Breast epithelium (tissue), 4 donors: ENCODE measurements at regions not wholly inside any gene's neighbourhood (a gene's known extent, or its start where the extent isn't known, plus 50 kb on each side); places are given as distances from the start of the nearest gene placed in this dataset.

Experiments used
- DNase-seq, 2 donors: peaks; one replicate each; pipeline ENCODE4 v3.0.0-alpha.2; 2019; ENCODE audit warnings: low spot score in 2 of 2
- H3K27ac ChIP-seq, 2 donors: fragments of 200-600 bp; sonication (generic) in 1 of 2; one replicate each; pipeline ENCODE4 v1.5.1; 2016 to 2019; ENCODE audit warnings: mild to moderate bottlenecking in 1 of 2
- H3K27me3 ChIP-seq, 2 donors: fragments of 200-600 bp; sonication (generic) in 1 of 2; one replicate each; pipeline versions ENCODE4 v1.5.1 to v1.6.0; 2017 to 2019; ENCODE audit warnings: control low read depth in 1 of 2, mild to moderate bottlenecking in 1 of 2
- H3K36me3 ChIP-seq: fragments of 200-600 bp; one replicate; pipeline ENCODE4 v1.5.1; 2019
- H3K4me1 ChIP-seq, 2 donors: fragments of 200-600 bp; sonication (generic); one replicate each; pipeline ENCODE4 v1.5.1; 2016 to 2019; ENCODE audit warnings: control low read depth in 1 of 2
- H3K4me3 ChIP-seq, 3 donors: fragments of 200-600 bp; sonication (generic); 1 replicate in 2 of 3; 2 replicates in 1 of 3; pipeline ENCODE4 v1.5.1; 2016 to 2019; ENCODE audit warnings: mild to moderate bottlenecking in 3 of 3, moderate library complexity in 2 of 3
- H3K9me3 ChIP-seq, 2 donors: fragments of 200-600 bp; sonication (generic) in 1 of 2; one replicate each; pipeline ENCODE4 v1.5.1; 2016 to 2019; ENCODE audit warnings: control low read depth in 1 of 2
- CTCF ChIP-seq, 3 donors: fragments of 450-650 bp; IDR thresholded peaks; one replicate each; pipeline ENCODE4 v1.5.1; 2016 to 2017; ENCODE audit warnings: antibody characterized with exemption in 3 of 3, mild to moderate bottlenecking in 3 of 3, moderate library complexity in 3 of 3
- POLR2A ChIP-seq: fragments of 450-650 bp; IDR thresholded peaks from one replicate; pipeline ENCODE4 v1.6.1; 2016; ENCODE audit warnings: antibody characterized with exemption, mild to moderate bottlenecking, moderate library complexity
- POLR2AphosphoS5 ChIP-seq, 3 donors: sonication (generic); formaldehyde crosslinking; IDR thresholded peaks; one replicate each; pipeline ENCODE4 v1.6.1; 2017; ENCODE audit warnings: antibody characterized with exemption in 3 of 3
- intact Hi-C: fragments of 100-400 bp; cut with DNase I; formaldehyde crosslinking; loops from one replicate; pipeline ENCODE4 v1.15.1; 2023; ENCODE audit warnings: low total_unique reads

- TF ChIP-seq CTCF (IDR thresholded peaks at IDR 0.05): no peak
- no peak for TF ChIP-seq POLR2AphosphoS5 (IDR thresholded peaks at IDR 0.05)
- TF ChIP-seq POLR2A: no peak
- no peaks in the 10 kb centered on the region for H3K4me1 ChIP-seq
- intact Hi-C loops: no loop called here
- no peaks in the 10 kb centered on the region for H3K36me3 ChIP-seq
- no peaks in the 10 kb centered on the region for H3K9me3 ChIP-seq
- no peak overlapping the region for H3K27ac ChIP-seq
- no peak for DNase-seq
- no peak overlapping the region for H3K4me3 ChIP-seq
- H3K27me3 ChIP-seq: no peaks in the 10 kb centered on the region
These were observed 72.0 kb upstream of the MAF start for GRCh38 chr16:79672524-79672923.

GRCh38 chr16:79668502-79668901 lies 68.0 kb upstream of the MAF start:
- intact Hi-C loops: no loop called here
- no peak overlapping the region for H3K27ac ChIP-seq
- H3K9me3 ChIP-seq: no peaks in the 10 kb centered on the region
- no peak overlapping the region for H3K4me3 ChIP-seq
- H3K27me3 ChIP-seq: no peaks in the 10 kb centered on the region
- TF ChIP-seq CTCF (IDR thresholded peaks at IDR 0.05): no peak
- no peak for DNase-seq
- H3K36me3 ChIP-seq: no peaks in the 10 kb centered on the region
- no peaks in the 10 kb centered on the region for H3K4me1 ChIP-seq

GRCh38 chr16:79665970-79666369 lies 65.4 kb upstream of the MAF start:
- Histone ChIP-seq H3K4me3 (no peak overlapping the region), H3K36me3 (no peaks in the 10 kb centered on the region), H3K9me3 (no peaks in the 10 kb centered on the region), H3K27ac (no peak overlapping the region), H3K4me1 (no peaks in the 10 kb centered on the region), H3K27me3 (no peaks in the 10 kb centered on the region)
- TF ChIP-seq POLR2A (no peak), POLR2AphosphoS5 (IDR thresholded peaks at IDR 0.05) (no peak)
- intact Hi-C loops: no loop called here
- no peak for DNase-seq

GRCh38 chr16:79664407-79664806 lies 63.9 kb upstream of the MAF start:
- Histone ChIP-seq H3K27ac (no peak overlapping the region), H3K4me3 (no peak overlapping the region), H3K36me3 (no peaks in the 10 kb centered on the region), H3K4me1 (no peaks in the 10 kb centered on the region), H3K9me3 (no peaks in the 10 kb centered on the region), H3K27me3 (no peaks in the 10 kb centered on the region)
- no peak for TF ChIP-seq POLR2AphosphoS5 (IDR thresholded peaks at IDR 0.05)
- TF ChIP-seq POLR2A: no peak
- TF ChIP-seq CTCF (IDR thresholded peaks at IDR 0.05): no peak
- DNase-seq: no peak
- intact Hi-C loops: loop anchor here (5.0 kb wide), 1 partner anchor 418 kb away; no protein-coding TSS in a partner anchor

- no peaks in the 10 kb centered on the region for H3K9me3 ChIP-seq
- H3K27ac ChIP-seq: no peak overlapping the region
- DNase-seq: no peak
- intact Hi-C loops: loop anchor here (5.0 kb wide), 1 partner anchor 420 kb away; no protein-coding TSS in a partner anchor
- H3K4me1 ChIP-seq: no peaks in the 10 kb centered on the region
- no peaks in the 10 kb centered on the region for H3K36me3 ChIP-seq
- no peak for TF ChIP-seq CTCF (IDR thresholded peaks at IDR 0.05)
- TF ChIP-seq POLR2AphosphoS5 (IDR thresholded peaks at IDR 0.05): no peak
- TF ChIP-seq POLR2A: no peak
- no peaks in the 10 kb centered on the region for H3K27me3 ChIP-seq
- H3K4me3 ChIP-seq: no peak overlapping the region
These were observed 62.3 kb upstream of the MAF start for GRCh38 chr16:79662669-79663313.
